Loucy (cell line): ENCODE measurements at regions not wholly inside any gene's neighbourhood (a gene's known extent, or its start where the extent isn't known, plus 50 kb on each side); places are given as distances from the start of the nearest gene placed in this dataset.

Experiments used
- CTCF ChIP-seq: fragments of 200-600 bp; sonication (generic); conservative IDR thresholded peaks from 2 replicates; pipeline ENCODE4 v1.5.1; 2014; ENCODE audit warnings: mild to moderate bottlenecking, antibody characterized with exemption, low read length
- EZH2phosphoT487 ChIP-seq: fragments of 200-600 bp; IDR thresholded peaks from 2 replicates; pipeline ENCODE4 v1.6.1; 2018; ENCODE audit warnings: antibody characterized with exemption, mild to moderate bottlenecking, moderate library complexity, borderline replicate concordance

- TF ChIP-seq CTCF = no peak
- no peak for TF ChIP-seq EZH2phosphoT487
Measured at GRCh38 chr7:94231305-94231704, 163.4 kb upstream of the COL1A2 start.
